CD4-positive, alpha-beta T cell treated with Interleukin-12 subunit alpha and Interleukin-12 subunit beta, for 1 hour (primary cell): ENCODE measurements at regions not wholly inside any gene's neighbourhood (a gene's known extent, or its start where the extent isn't known, plus 50 kb on each side); places are given as distances from the start of the nearest gene placed in this dataset.
"Not testable (repeated sequence)": the region's sequence is repeated elsewhere in the genome, so short reads cannot be mapped to it uniquely, and the experiment has no call there.

ENCODE experiments used
- DNase-seq: peaks from one replicate; pipeline ENCODE4 v3.0.0-alpha.2; 2020

- DNase-seq, result no peak
These were observed 69.7 kb upstream of the PMEPA1 start for GRCh38 chr20:57779401-57780003.

GRCh38 chr20:57777911-57778310, 68.1 kb upstream of the PMEPA1 start:
- no peak for DNase-seq

- DNase-seq, result no peak
These were observed 65.1 kb upstream of the PMEPA1 start for GRCh38 chr20:57774951-57775350.

GRCh38 chr20:57774111-57774880, 64.5 kb upstream of the PMEPA1 start:
- no peak for DNase-seq

GRCh38 chr20:57773059-57773815, 63.4 kb upstream of the PMEPA1 start:
- no peak for DNase-seq

- no peak for DNase-seq
These were observed 62.6 kb upstream of the PMEPA1 start for GRCh38 chr20:57772349-57772964.

- no peak for DNase-seq
These were observed 61.3 kb upstream of the PMEPA1 start for GRCh38 chr20:57770852-57771720.

GRCh38 chr20:57770401-57770800, 60.6 kb upstream of the PMEPA1 start:
- not testable (repeated sequence) for DNase-seq

- no peak for DNase-seq
These were observed 59.9 kb upstream of the PMEPA1 start for GRCh38 chr20:57769756-57770155.

- DNase-seq, result no peak
These were observed 58.7 kb upstream of the PMEPA1 start for GRCh38 chr20:57768519-57768918.

GRCh38 chr20:57767441-57767840, 57.6 kb upstream of the PMEPA1 start:
- DNase-seq, result no peak

- no peak for DNase-seq
These were observed 53.4 kb upstream of the PMEPA1 start for GRCh38 chr20:57763235-57763595.

- DNase-seq, result no peak
These were observed 52.9 kb upstream of the PMEPA1 start for GRCh38 chr20:57762531-57763234.

- no peak for DNase-seq
These were observed 51.6 kb upstream of the PMEPA1 start for GRCh38 chr20:57761413-57761734.

- DNase-seq, result no peak
These were observed 51.0 kb upstream of the PMEPA1 start for GRCh38 chr20:57760698-57761412.

GRCh38 chr20:57759724-57760123, 49.9 kb upstream of the PMEPA1 start:
- DNase-seq, result no peak
